OCI-LY1 (cell line): ENCODE measurements at regions not wholly inside any gene's neighbourhood (a gene's known extent, or its start where the extent isn't known, plus 50 kb on each side); places are given as distances from the start of the nearest gene placed in this dataset.

Experiments used
- CTCF ChIP-seq: fragments of 200-600 bp; sonication (generic), shearing (Covaris generic); IDR thresholded peaks from 2 replicates; pipeline ENCODE4 v1.5.1; 2017; ENCODE audit warnings: mild to moderate bottlenecking, antibody characterized with exemption, low read length, moderate library complexity, mixed read lengths
- EZH2 ChIP-seq: fragments of 200-600 bp; sonication (generic), shearing (Covaris generic); IDR thresholded peaks from 2 replicates; pipeline ENCODE4 v1.8.0; 2017; ENCODE audit warnings: borderline replicate concordance, mixed run types, mild to moderate bottlenecking, antibody characterized with exemption, low read length, moderate library complexity, mixed read lengths

GRCh38 chrX:840556-840955 is 210.0 kb downstream of the SHOX start:
- TF ChIP-seq CTCF (no peak), EZH2 (no peak)
